ENCODE measurements at regions not wholly inside any gene's neighbourhood (a gene's known extent, or its start where the extent isn't known, plus 50 kb on each side); places are given as distances from the start of the nearest gene placed in this dataset.

DNA sequence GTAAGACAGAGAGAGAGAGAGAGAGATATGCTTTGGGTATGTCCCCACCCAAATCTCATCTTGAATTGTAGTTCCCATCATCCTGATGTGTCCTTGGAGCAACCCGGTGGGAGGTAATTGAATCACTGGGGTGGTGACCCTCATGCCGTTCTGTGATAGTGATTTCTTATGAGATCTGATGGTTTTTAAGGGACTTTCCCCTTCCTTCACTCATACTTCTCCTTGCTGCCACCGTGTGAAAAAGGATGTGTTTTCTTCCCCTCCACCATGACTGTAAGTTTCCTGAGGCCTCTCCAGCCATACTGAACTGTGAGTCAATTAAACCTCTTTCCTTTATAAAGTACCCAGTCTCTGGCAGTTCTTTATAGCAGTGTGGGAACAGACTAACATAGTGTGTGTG, 60.3 kb downstream of the EOMES start:
- Histone ChIP-seq H3K36me3 (ENCODE audit: insufficient read depth, low read length) (no peaks in the 10 kb centered on the region), H3K4me1 (ENCODE audit: insufficient read depth, low read length, poor library complexity, severe bottlenecking) (peaks cover 7% of the 10 kb centered on the region), H4K20me1 (ENCODE audit: insufficient read depth, low read length) (no peaks in the 10 kb centered on the region), H3K9me3 (ENCODE audit: low read length) (no peaks in the 10 kb centered on the region), H3K27ac (ENCODE audit: low read depth, low read length, poor library complexity, severe bottlenecking) (no peak overlapping the region), H3K4me3 (ENCODE audit: low read depth, low read length, poor library complexity, severe bottlenecking) (no peak overlapping the region), H3K4me2 (ENCODE audit: low read length) (no peak overlapping the region), H3K9me2 (ENCODE audit: insufficient read depth, low read length) (no peaks in the 10 kb centered on the region), H3K79me2 (ENCODE audit: insufficient read depth, low read depth, low read length) (no peaks in the 10 kb centered on the region), H2AFZ (ENCODE audit: low read length) (no peak overlapping the region)
- TF ChIP-seq, protein P1, sequence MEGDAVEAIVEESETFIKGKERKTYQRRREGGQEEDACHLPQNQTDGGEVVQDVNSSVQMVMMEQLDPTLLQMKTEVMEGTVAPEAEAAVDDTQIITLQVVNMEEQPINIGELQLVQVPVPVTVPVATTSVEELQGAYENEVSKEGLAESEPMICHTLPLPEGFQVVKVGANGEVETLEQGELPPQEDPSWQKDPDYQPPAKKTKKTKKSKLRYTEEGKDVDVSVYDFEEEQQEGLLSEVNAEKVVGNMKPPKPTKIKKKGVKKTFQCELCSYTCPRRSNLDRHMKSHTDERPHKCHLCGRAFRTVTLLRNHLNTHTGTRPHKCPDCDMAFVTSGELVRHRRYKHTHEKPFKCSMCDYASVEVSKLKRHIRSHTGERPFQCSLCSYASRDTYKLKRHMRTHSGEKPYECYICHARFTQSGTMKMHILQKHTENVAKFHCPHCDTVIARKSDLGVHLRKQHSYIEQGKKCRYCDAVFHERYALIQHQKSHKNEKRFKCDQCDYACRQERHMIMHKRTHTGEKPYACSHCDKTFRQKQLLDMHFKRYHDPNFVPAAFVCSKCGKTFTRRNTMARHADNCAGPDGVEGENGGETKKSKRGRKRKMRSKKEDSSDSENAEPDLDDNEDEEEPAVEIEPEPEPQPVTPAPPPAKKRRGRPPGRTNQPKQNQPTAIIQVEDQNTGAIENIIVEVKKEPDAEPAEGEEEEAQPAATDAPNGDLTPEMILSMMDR (conservative IDR thresholded peaks at IDR 0.05; ENCODE audit: low read length): no peak
- TF ChIP-seq EZH2phosphoT487 (IDR thresholded peaks at IDR 0.05; ENCODE audit: borderline replicate concordance, low read depth, low read length): no peak
- DNase-seq (ENCODE audit: low spot score): no peak
- CTCF ChIA-PET (ENCODE audit: unreplicated experiment): no interaction called here
- intact Hi-C loops (cut with micrococcal nuclease; ENCODE audit: unreplicated experiment): no loop called here
- POLR2A ChIA-PET: interaction anchor here (1.0 kb wide), 1 partner anchor 8 kb away, joined by 3 read pairs; no protein-coding TSS in a partner anchor
- no TSS peak for BruUV-seq (replicated peaks)

- Histone ChIP-seq H3K27ac (ENCODE audit: low read depth, low read length, poor library complexity, severe bottlenecking) (no peak overlapping the region), H3K4me1 (ENCODE audit: insufficient read depth, low read length, poor library complexity, severe bottlenecking) (no peaks in the 10 kb centered on the region), H3K79me2 (ENCODE audit: insufficient read depth, low read depth, low read length) (no peaks in the 10 kb centered on the region), H2AFZ (ENCODE audit: low read length) (0 out of 2 replicates have a peak overlapping the region, but pooled peaks have one; percentile 38), H3K9me2 (ENCODE audit: insufficient read depth, low read length) (no peaks in the 10 kb centered on the region), H4K20me1 (ENCODE audit: insufficient read depth, low read length) (no peaks in the 10 kb centered on the region), H3K4me3 (ENCODE audit: low read depth, low read length, poor library complexity, severe bottlenecking) (no peak overlapping the region), H3K9me3 (ENCODE audit: low read length) (no peaks in the 10 kb centered on the region), H3K36me3 (ENCODE audit: insufficient read depth, low read length) (no peaks in the 10 kb centered on the region), H3K4me2 (ENCODE audit: low read length) (no peak overlapping the region)
- CTCF ChIA-PET (ENCODE audit: unreplicated experiment): no interaction called here
- DNase-seq (ENCODE audit: low spot score): peak; percentile 44
- intact Hi-C loops (cut with micrococcal nuclease; ENCODE audit: unreplicated experiment): loop anchor here (5.0 kb wide), 1 partner anchor 347 kb away; no protein-coding TSS in a partner anchor
- TF ChIP-seq, protein P1 (conservative IDR thresholded peaks at IDR 0.05; ENCODE audit: low read length): peak; percentile 88
- TF ChIP-seq EZH2phosphoT487 (IDR thresholded peaks at IDR 0.05; ENCODE audit: borderline replicate concordance, low read depth, low read length): no peak
- POLR2A ChIA-PET: interaction anchor here (0.7 kb wide), 2 partner anchors 288 to 1787 kb away, joined by 3 read pairs; no protein-coding TSS in a partner anchor
- no TSS peak for BruUV-seq (replicated peaks)
These were observed 62.7 kb downstream of the EOMES start for GRCh38 chr3:27659279-27660021.

GRCh38 chr3:27658741-27659140, 63.4 kb downstream of the EOMES start:
- CTCF ChIA-PET (ENCODE audit: unreplicated experiment): no interaction called here
- H2AFZ ChIP-seq (ENCODE audit: low read length): no peak overlapping the region
- H3K9me2 ChIP-seq (ENCODE audit: insufficient read depth, low read length): no peaks in the 10 kb centered on the region
- intact Hi-C loops (cut with micrococcal nuclease; ENCODE audit: unreplicated experiment): loop anchor here (5.0 kb wide), 1 partner anchor 346 kb away; no protein-coding TSS in a partner anchor
- no peaks in the 10 kb centered on the region for H3K79me2 ChIP-seq (ENCODE audit: insufficient read depth, low read depth, low read length)
- no peaks in the 10 kb centered on the region for H4K20me1 ChIP-seq (ENCODE audit: insufficient read depth, low read length)
- no peak for TF ChIP-seq EZH2phosphoT487 (IDR thresholded peaks at IDR 0.05; ENCODE audit: borderline replicate concordance, low read depth, low read length)
- TF ChIP-seq, protein P1 (conservative IDR thresholded peaks at IDR 0.05; ENCODE audit: low read length): no peak
- no peaks in the 10 kb centered on the region for H3K9me3 ChIP-seq (ENCODE audit: low read length)
- POLR2A ChIA-PET: interaction anchor here (0.7 kb wide), 1 partner anchor 1787 kb away, joined by 3 read pairs; no protein-coding TSS in a partner anchor
- no peaks in the 10 kb centered on the region for H3K4me1 ChIP-seq (ENCODE audit: insufficient read depth, low read length, poor library complexity, severe bottlenecking)
- BruUV-seq (replicated peaks): no TSS peak
- H3K36me3 ChIP-seq (ENCODE audit: insufficient read depth, low read length): no peaks in the 10 kb centered on the region
- no peak for DNase-seq (ENCODE audit: low spot score)
- H3K27ac ChIP-seq (ENCODE audit: low read depth, low read length, poor library complexity, severe bottlenecking): no peak overlapping the region
- H3K4me3 ChIP-seq (ENCODE audit: low read depth, low read length, poor library complexity, severe bottlenecking): no peak overlapping the region
- H3K4me2 ChIP-seq (ENCODE audit: low read length): no peak overlapping the region
